Lung (tissue), 11 donors: ENCODE measurements at regions not wholly inside any gene's neighbourhood (a gene's known extent, or its start where the extent isn't known, plus 50 kb on each side); places are given as distances from the start of the nearest gene placed in this dataset.

Experiments used
- ATAC-seq: fragments of 200-7000 bp; cut with Tn5 transposase; one replicate; pipeline ENCODE4 v1.9.1; 2020; ENCODE audit warnings: moderate number of reproducible peaks; ENCODE audit not compliant: insufficient read depth, low FRiP score
- DNase-seq, 3 donors: peaks; one replicate each; pipeline ENCODE4 v3.0.0-alpha.2; 2013 to 2017
- H3K27ac ChIP-seq, 2 donors: one replicate each; pipeline ENCODE4 v1.5.1; 2013; ENCODE audit warnings: mild to moderate bottlenecking in 2 of 2, moderate library complexity in 2 of 2, control low read depth in 1 of 2, inconsistent platforms in 1 of 2, low read depth in 1 of 2, low read length in 1 of 2
- H3K27me3 ChIP-seq, 3 donors: one replicate each; pipeline ENCODE4 v1.5.1; 2013; ENCODE audit warnings: low read length in 2 of 3; ENCODE audit not compliant: control insufficient read depth in 3 of 3, insufficient read depth in 3 of 3
- H3K36me3 ChIP-seq, 4 donors: one replicate each; pipeline ENCODE4 v1.5.1; 2013; ENCODE audit warnings: low read length in 4 of 4, mild to moderate bottlenecking in 1 of 4, moderate library complexity in 1 of 4; ENCODE audit not compliant: control insufficient read depth in 4 of 4, insufficient read depth in 4 of 4
- H3K4me1 ChIP-seq, 5 donors: one replicate each; pipeline ENCODE4 v1.5.1; 2013; ENCODE audit warnings: low read length in 5 of 5, mild to moderate bottlenecking in 2 of 5, moderate library complexity in 1 of 5; ENCODE audit not compliant: control insufficient read depth in 5 of 5, insufficient read depth in 5 of 5
- H3K4me3 ChIP-seq: one replicate; pipeline ENCODE4 v1.5.1; 2013; ENCODE audit warnings: mild to moderate bottlenecking, control low read depth, moderate library complexity
- H3K9ac ChIP-seq, 2 donors: one replicate each; pipeline ENCODE4 v1.5.1; 2013; ENCODE audit warnings: low read length in 2 of 2, control low read depth in 1 of 2; ENCODE audit not compliant: insufficient read depth in 1 of 2
- H3K9me3 ChIP-seq, 4 donors: one replicate each; pipeline ENCODE4 v1.5.1; 2013; ENCODE audit warnings: low read length in 3 of 4, mild to moderate bottlenecking in 1 of 4, moderate library complexity in 1 of 4; ENCODE audit not compliant: control insufficient read depth in 4 of 4, insufficient read depth in 3 of 4
- CTCF ChIP-seq: IDR thresholded peaks from 2 replicates; pipeline ENCODE4 v1.5.1; 2012; ENCODE audit warnings: mild to moderate bottlenecking; ENCODE audit errors: control extremely low read depth, extremely low read depth
- WGBS, 2 donors: extraction: QIAGEN DNeasy Blood & Tissue Kit; methylation state at CpG; one replicate each; pipeline ENCODE4 v1.1.7; 2013; 5-methylcytosine and 5-hydroxymethylcytosine counted together
- donor health status: control.
- donor health status: control.
- donor health status: Bipolar disorder and iron deficiency.
- donor health status: healthy.
- donor health status: DM: yes; HTN: yes; CAD: no.

GRCh38 chr2:129763966-129764365 lies 215.5 kb upstream of the RAB6C start:
- no peak for TF ChIP-seq CTCF
- ATAC-seq, result no peak
- no peaks in the 10 kb centered on the region for H3K27me3 ChIP-seq
- no peak overlapping the region for H3K9ac ChIP-seq
- no peaks in the 10 kb centered on the region for H3K36me3 ChIP-seq
- WGBS, 2 donors, result 50 to 80% methylated on average over 5 of the region's 5 CpGs
- no peak overlapping the region for H3K27ac ChIP-seq
- peaks cover 0 to 5% (median 0%) of the 10 kb centered on the region in 4 donors for H3K9me3 ChIP-seq
- no peak for DNase-seq
- no peak overlapping the region for H3K4me3 ChIP-seq
- peaks cover 0 to 3% (median 0%) of the 10 kb centered on the region in 5 donors for H3K4me1 ChIP-seq

DNA sequence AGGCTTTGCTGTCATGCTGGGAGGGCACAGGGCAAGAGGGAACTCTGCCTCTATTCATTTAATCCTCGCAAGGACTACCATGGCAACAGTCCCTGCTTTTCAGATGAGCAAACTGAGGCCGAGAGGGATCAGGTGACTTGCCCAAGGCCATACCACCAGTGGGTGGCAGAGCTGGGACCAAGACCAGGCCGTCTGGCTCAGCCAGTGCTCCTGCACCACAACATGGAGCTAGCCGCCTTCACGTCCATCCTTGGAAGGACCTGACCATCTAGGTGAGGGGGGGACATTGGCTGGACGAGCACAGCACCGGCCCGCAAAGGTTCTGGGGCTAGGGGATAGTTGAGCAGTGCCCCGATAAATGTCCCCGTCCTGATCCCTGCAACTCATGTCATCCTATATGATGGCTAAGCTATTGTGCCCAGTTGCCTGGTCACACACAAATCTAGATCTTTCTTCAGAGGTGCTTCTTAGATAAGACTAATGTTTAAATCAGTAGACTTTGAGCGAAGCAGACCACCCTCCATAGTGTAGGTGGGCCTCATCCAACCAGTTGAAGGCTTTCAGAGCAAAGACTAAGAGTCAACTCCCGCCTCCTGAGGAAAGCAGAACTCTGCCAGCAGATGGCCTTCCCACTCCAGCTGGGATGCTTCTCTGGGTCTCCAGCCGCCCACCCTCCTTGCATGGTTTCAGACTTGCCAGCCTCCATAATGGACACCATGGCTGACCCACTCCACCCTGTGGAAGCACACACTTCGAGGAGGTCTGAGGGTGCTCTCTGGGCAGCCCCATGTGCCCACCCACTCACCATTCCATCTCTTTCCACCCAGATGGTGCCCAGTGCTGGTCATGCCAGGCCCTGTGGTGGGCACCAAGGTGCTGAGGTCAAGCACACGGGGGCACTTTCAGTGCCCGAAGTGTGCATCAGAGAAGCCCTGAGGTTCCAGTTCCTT lies 214.8 kb upstream of the RAB6C start:
- DNase-seq (no peak), ATAC-seq (no peak)

GRCh38 chr2:129765326-129765677 lies 214.2 kb upstream of the RAB6C start:
- WGBS, 2 donors, result 79 to 95% methylated on average over 4 of the region's 4 CpGs
- H3K27ac ChIP-seq, result no peak overlapping the region
- no peak for DNase-seq

More for the DNA sequence above, 214.8 kb upstream of the RAB6C start:
- no peak overlapping the region for H3K9ac ChIP-seq
- peaks cover 0 to under 1% (median 0%) of the 10 kb centered on the region in 5 donors for H3K4me1 ChIP-seq
- no peaks in the 10 kb centered on the region for H3K36me3 ChIP-seq
- H3K27me3 ChIP-seq, result no peaks in the 10 kb centered on the region
- no peak for TF ChIP-seq CTCF
- no peak overlapping the region for H3K4me3 ChIP-seq
- WGBS, 2 donors, result 87 to 91% methylated on average over 16 of the region's 16 CpGs
- H3K27ac ChIP-seq, result no peak overlapping the region
- H3K9me3 ChIP-seq, result peaks cover 0 to 4% (median 0%) of the 10 kb centered on the region in 4 donors

More at GRCh38 chr2:129765326-129765677, 214.2 kb upstream of the RAB6C start:
- Histone ChIP-seq H3K36me3 (no peaks in the 10 kb centered on the region), H3K4me3 (no peak overlapping the region), H3K4me1 (no peaks in the 10 kb centered on the region), H3K9me3 (peaks cover 0 to 2% (median 0%) of the 10 kb centered on the region in 4 donors), H3K27me3 (no peaks in the 10 kb centered on the region), H3K9ac (no peak overlapping the region)
- no peak for ATAC-seq
- no peak for TF ChIP-seq CTCF
